ENCODE measurements at regions not wholly inside any gene's neighbourhood (a gene's known extent, or its start where the extent isn't known, plus 50 kb on each side); places are given as distances from the start of the nearest gene placed in this dataset.
"Not testable (repeated sequence)": the region's sequence is repeated elsewhere in the genome, so short reads cannot be mapped to it uniquely, and the experiment has no call there.

- not testable (repeated sequence) for H3K9me3 ChIP-seq (ENCODE audit: low read depth, low read length); H3K27ac ChIP-seq; H3K36me3 ChIP-seq (ENCODE audit: insufficient read depth, low read length); H3K4me3 ChIP-seq; DNase-seq (ENCODE audit: low read depth, low spot score); H3K9ac ChIP-seq (ENCODE audit: insufficient read length)
These were observed 52.4 kb upstream of the FAM135A start for GRCh38 chr6:70360921-70361320.

GRCh38 chr6:70353448-70353847, 50.6 kb upstream of the COL9A1 start:
- Histone ChIP-seq H3K27ac (peak overlapping the region; percentile 97), H3K4me3 (no peak overlapping the region), H3K9ac (ENCODE audit: insufficient read length) (no peak overlapping the region), H3K36me3 (ENCODE audit: insufficient read depth, low read length) (no peaks in the 10 kb centered on the region), H3K9me3 (ENCODE audit: low read depth, low read length) (no peaks in the 10 kb centered on the region)
- DNase-seq (ENCODE audit: low read depth, low spot score): no peak
- no peak for TF ChIP-seq EZH2 (IDR thresholded peaks at IDR 0.05)
- no peak for TF ChIP-seq POLR2AphosphoS5 (IDR thresholded peaks at IDR 0.05; ENCODE audit: borderline replicate concordance, low read depth, low read length)
- TF ChIP-seq FOXP2 (optimal IDR thresholded peaks at IDR 0.05; ENCODE audit: control extremely low read depth, extremely low read length, insufficient read depth): no peak
